Cardiac fibroblast (primary cell): ENCODE measurements at regions not wholly inside any gene's neighbourhood (a gene's known extent, or its start where the extent isn't known, plus 50 kb on each side); places are given as distances from the start of the nearest gene placed in this dataset.

Experiments used
- DNase-seq, 2 donors: peaks; one replicate each; pipeline versions ENCODE4 v3.0.0 to v3.0.0-alpha.2; 2010; ENCODE audit warnings: low read depth in 2 of 2
- H3K4me3 ChIP-seq, 2 donors: replicated peaks in 1 of 2; 1 replicate in 1 of 2; 2 replicates in 1 of 2; pipeline ENCODE4 v1.5.1; 2011; ENCODE audit warnings: low read depth in 2 of 2, low read length in 2 of 2, mild to moderate bottlenecking in 2 of 2, moderate library complexity in 1 of 2
- CTCF ChIP-seq: IDR thresholded peaks from one replicate; pipeline ENCODE4 v1.5.1; 2011; ENCODE audit warnings: low read depth, mild to moderate bottlenecking, low read length, inconsistent platforms

- H3K4me3 ChIP-seq: no peak overlapping the region
- DNase-seq: peak; percentile 14 to 16
- TF ChIP-seq CTCF: no peak
These were observed 167.5 kb upstream of the CLINT1 start for GRCh38 chr5:158026304-158027031.

- H3K4me3 ChIP-seq: no peak overlapping the region
- DNase-seq: peak in 1 of 2 donors; percentile 36
- TF ChIP-seq CTCF: no peak
These were observed 164.3 kb upstream of the CLINT1 start for GRCh38 chr5:158023266-158023665.

DNA sequence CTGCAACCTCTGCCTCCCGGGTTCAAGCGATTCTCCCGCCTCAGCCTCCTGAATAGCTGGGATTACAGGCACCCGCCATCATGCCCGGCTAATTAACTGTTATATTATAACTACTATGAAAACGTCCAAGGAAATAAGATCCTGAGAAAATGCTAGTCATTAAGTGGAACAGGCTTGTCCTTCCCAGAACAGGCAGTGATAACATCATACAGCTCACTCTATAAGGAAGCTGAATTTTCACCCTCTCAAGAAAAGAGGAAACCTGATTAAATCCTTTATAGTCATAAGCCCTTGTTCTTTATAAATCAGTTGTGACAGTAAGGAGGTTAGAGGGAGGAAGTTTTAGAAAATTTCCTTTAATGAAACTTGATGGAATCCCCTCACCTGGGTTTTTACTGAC, 163.9 kb upstream of the CLINT1 start:
- H3K4me3 ChIP-seq: no peak overlapping the region
- TF ChIP-seq CTCF: no peak
- DNase-seq: no peak

DNA sequence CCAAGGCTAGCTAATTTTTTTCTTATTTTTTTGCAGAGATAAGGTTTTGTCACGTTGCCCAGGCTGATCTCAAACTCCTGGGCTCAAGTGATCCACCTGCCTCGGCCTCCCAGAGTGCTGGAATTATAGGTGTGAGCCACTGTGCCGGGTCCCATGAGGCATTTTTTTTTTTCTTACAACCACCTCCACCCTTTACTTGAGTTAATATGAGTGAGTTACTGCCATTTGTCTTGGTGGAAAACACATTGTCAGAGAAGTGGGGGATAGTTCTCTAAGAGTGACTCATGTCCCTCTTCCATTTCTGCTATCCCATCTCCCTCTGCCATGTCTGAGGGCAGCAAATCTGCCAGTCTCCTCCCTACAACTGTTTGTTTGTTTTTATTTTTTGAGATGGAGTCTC, 163.4 kb upstream of the CLINT1 start:
- no peak for TF ChIP-seq CTCF
- DNase-seq: no peak
- no peak overlapping the region for H3K4me3 ChIP-seq

GRCh38 chr5:158020555-158021418, 161.8 kb upstream of the CLINT1 start:
- TF ChIP-seq CTCF: no peak
- H3K4me3 ChIP-seq: no peak overlapping the region
- no peak for DNase-seq

DNA sequence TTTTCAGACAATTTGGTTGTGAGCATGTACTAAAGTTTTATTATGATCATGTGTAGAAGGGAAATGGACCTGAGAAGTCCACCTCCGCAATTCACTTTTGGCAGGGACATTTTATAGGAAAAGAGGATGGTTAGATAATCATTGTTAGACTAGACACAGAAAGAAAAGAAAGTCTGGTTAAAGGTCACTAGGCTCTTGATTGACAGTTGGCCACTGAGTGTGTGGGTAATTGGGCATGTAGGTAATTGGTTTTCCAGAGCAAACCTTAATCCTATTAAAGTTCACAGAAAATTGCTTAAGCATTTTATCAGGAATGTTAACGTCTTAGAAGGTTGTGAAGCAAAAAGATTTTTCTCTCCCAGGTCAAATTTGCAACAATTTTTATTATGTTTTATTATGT, 158.5 kb upstream of the CLINT1 start:
- H3K4me3 ChIP-seq: no peak overlapping the region
- DNase-seq: no peak
- no peak for TF ChIP-seq CTCF
